ENCODE measurements at regions not wholly inside any gene's neighbourhood (a gene's known extent, or its start where the extent isn't known, plus 50 kb on each side); places are given as distances from the start of the nearest gene placed in this dataset.

GRCh38 chr6:66402873-66403272 lies 695.8 kb upstream of the EYS start:
- Mint-ChIP-seq H3K4me1 (ENCODE audit: low read depth) (no peaks in the 10 kb centered on the region), H3K27ac (no peak overlapping the region), H3K4me3 (no peak overlapping the region), H3K36me3 (ENCODE audit: low read depth) (no peaks in the 10 kb centered on the region), H3K9me3 (peaks cover 18% of the 10 kb centered on the region), H3K27me3 (ENCODE audit: insufficient read depth) (no peaks in the 10 kb centered on the region)
- TF ChIP-seq, protein P1, sequence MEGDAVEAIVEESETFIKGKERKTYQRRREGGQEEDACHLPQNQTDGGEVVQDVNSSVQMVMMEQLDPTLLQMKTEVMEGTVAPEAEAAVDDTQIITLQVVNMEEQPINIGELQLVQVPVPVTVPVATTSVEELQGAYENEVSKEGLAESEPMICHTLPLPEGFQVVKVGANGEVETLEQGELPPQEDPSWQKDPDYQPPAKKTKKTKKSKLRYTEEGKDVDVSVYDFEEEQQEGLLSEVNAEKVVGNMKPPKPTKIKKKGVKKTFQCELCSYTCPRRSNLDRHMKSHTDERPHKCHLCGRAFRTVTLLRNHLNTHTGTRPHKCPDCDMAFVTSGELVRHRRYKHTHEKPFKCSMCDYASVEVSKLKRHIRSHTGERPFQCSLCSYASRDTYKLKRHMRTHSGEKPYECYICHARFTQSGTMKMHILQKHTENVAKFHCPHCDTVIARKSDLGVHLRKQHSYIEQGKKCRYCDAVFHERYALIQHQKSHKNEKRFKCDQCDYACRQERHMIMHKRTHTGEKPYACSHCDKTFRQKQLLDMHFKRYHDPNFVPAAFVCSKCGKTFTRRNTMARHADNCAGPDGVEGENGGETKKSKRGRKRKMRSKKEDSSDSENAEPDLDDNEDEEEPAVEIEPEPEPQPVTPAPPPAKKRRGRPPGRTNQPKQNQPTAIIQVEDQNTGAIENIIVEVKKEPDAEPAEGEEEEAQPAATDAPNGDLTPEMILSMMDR (IDR thresholded peaks at IDR 0.05), result no peak
- DNase-seq, result no peak

- TF ChIP-seq, protein P1 (IDR thresholded peaks at IDR 0.05), result no peak
- Mint-ChIP-seq H3K27me3 (ENCODE audit: insufficient read depth) (no peaks in the 10 kb centered on the region), H3K4me1 (ENCODE audit: low read depth) (no peaks in the 10 kb centered on the region), H3K27ac (no peak overlapping the region), H3K36me3 (ENCODE audit: low read depth) (no peaks in the 10 kb centered on the region), H3K9me3 (peaks cover 9% of the 10 kb centered on the region; the same call in 1 of the 2 replicates), H3K4me3 (no peak overlapping the region)
- DNase-seq, result no peak
These were observed 689.5 kb upstream of the EYS start for GRCh38 chr6:66396549-66396948.

- no peak for DNase-seq
- no peaks in the 10 kb centered on the region for H3K36me3 Mint-ChIP-seq (ENCODE audit: low read depth)
- H3K9me3 Mint-ChIP-seq, result peaks cover 9% of the 10 kb centered on the region; the same call in 1 of the 2 replicates
- no peaks in the 10 kb centered on the region for H3K4me1 Mint-ChIP-seq (ENCODE audit: low read depth)
- H3K27ac Mint-ChIP-seq, result no peak overlapping the region
- TF ChIP-seq, protein P1 (IDR thresholded peaks at IDR 0.05), result no peak
- no peak overlapping the region for H3K4me3 Mint-ChIP-seq
- no peaks in the 10 kb centered on the region for H3K27me3 Mint-ChIP-seq (ENCODE audit: insufficient read depth)
These were observed 689.1 kb upstream of the EYS start for GRCh38 chr6:66396145-66396544.

DNA sequence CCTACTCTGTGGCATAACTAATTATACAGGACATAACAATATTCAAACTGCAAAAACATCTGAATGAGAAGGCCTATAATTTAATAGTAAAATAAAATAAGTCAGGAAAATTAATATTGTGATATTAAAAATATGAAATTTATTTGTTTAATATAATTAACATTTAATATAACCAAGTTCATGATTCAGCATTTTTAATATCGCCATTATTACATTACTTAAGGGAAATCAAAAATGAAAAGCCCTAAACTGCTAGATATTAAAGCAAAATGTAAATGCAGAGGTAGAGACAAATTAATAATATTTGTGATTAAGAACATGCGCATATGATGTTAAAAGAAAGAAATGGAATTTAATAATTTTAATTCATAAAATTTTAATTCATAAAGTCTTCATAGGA lies 683.4 kb upstream of the EYS start:
- Mint-ChIP-seq H3K36me3 (ENCODE audit: low read depth) (no peaks in the 10 kb centered on the region), H3K4me3 (no peak overlapping the region), H3K4me1 (ENCODE audit: low read depth) (no peaks in the 10 kb centered on the region)

DNA sequence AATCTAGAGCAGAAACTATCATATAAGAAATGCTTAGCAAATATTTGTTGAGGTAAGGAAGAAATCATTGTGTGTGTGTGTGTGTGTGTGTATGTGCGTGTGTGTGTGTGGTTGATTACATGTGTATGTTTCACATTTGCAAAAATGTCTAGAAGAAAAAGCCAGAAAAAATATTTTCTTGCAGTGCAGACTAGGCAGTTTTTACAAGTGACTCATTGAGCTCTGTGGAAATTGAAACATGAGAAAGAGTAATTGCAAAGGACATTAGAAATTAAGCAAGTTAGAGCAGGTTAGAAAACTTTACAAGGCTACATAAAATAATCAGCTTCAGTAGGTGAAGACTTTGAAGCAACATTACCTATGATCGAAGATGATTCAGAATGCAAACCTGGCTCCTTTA lies 669.0 kb upstream of the EYS start:
- Mint-ChIP-seq H3K27me3 (ENCODE audit: insufficient read depth) (no peaks in the 10 kb centered on the region), H3K4me1 (ENCODE audit: low read depth) (no peaks in the 10 kb centered on the region), H3K36me3 (ENCODE audit: low read depth) (no peaks in the 10 kb centered on the region), H3K4me3 (no peak overlapping the region), H3K27ac (no peak overlapping the region), H3K9me3 (peaks cover 46% of the 10 kb centered on the region)
- DNase-seq, result no peak
- TF ChIP-seq, protein P1 (IDR thresholded peaks at IDR 0.05), result no peak

More for the DNA sequence above, 683.4 kb upstream of the EYS start:
- DNase-seq, result no peak
- no peaks in the 10 kb centered on the region for H3K27me3 Mint-ChIP-seq (ENCODE audit: insufficient read depth)
- H3K9me3 Mint-ChIP-seq, result peaks cover 10% of the 10 kb centered on the region
- TF ChIP-seq, protein P1 (IDR thresholded peaks at IDR 0.05), result no peak
- H3K27ac Mint-ChIP-seq, result no peak overlapping the region

DNA sequence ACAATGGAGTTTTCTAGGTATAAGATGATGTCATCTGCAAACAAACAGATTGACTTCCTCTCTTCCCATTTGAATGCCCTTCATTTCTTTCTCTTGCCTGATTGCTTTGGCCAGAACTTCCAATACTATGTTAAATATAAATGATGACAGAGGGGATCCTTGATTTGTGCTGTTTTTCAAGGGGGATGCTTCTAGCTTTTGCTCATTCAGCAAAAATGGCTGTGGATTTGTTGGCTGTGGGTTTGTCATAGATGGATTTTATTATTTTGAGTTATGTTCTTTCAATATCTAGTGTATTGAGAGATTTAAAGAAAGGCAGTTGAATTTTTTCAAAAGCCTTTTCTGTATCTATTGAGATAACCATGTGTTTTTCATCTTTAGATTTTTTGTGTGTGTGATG lies 662.4 kb upstream of the EYS start:
- TF ChIP-seq, protein P1 (IDR thresholded peaks at IDR 0.05), result no peak
- Mint-ChIP-seq H3K4me3 (no peak overlapping the region), H3K4me1 (ENCODE audit: low read depth) (no peaks in the 10 kb centered on the region), H3K27ac (no peak overlapping the region), H3K27me3 (ENCODE audit: insufficient read depth) (no peaks in the 10 kb centered on the region), H3K36me3 (ENCODE audit: low read depth) (no peaks in the 10 kb centered on the region), H3K9me3 (peaks cover 26% of the 10 kb centered on the region)
- DNase-seq, result no peak
